ENCODE measurements at regions not wholly inside any gene's neighbourhood (a gene's known extent, or its start where the extent isn't known, plus 50 kb on each side); places are given as distances from the start of the nearest gene placed in this dataset.

GRCh38 chr5:180414176-180414575, 61.0 kb upstream of the GFPT2 start:
- TF ChIP-seq CTCF (conservative IDR thresholded peaks at IDR 0.05) (no peak), EZH2 (IDR thresholded peaks at IDR 0.05; ENCODE audit: low read depth) (no peak)
